ENCODE measurements at regions not wholly inside any gene's neighbourhood (a gene's known extent, or its start where the extent isn't known, plus 50 kb on each side); places are given as distances from the start of the nearest gene placed in this dataset.

DNA sequence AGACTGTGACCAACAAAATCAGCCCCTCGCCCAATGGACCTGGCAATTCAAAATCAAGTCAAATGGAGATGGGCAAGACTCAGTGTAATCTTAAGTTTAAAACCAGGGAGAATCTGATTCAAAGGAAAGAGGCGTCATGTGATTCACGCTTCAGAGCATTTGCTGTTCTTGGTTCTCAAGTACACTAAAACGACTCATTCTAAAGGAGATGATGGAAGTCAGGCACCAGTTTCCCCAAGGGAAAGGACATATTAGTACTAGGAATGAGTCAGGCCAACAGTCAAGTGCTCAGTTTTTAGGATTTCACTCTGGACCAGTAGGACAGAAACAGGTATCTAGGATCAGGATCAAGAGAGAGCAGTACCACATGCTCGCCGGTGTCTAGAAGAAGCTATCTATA is 429.6 kb downstream of the PLPP3 start:
- H3K23ac ChIP-seq (ENCODE audit: insufficient read length, low read depth, low read length), result no peak overlapping the region
- Mint-ChIP-seq H3K4me1 (no peaks in the 10 kb centered on the region), H3K4me3 (no peak overlapping the region), H3K36me3 (ENCODE audit: insufficient read depth in 1 of 3, low read depth in 3 of 3) (no peaks in the 10 kb centered on the region), H3K27me3 (ENCODE audit: low read depth) (no peaks in the 10 kb centered on the region; the same call in 1 of the 2 replicates), H3K9me3 (no peaks in the 10 kb centered on the region; a peak in 1 of 5 replicates), H3K27ac (no peak overlapping the region)
- H3K9ac ChIP-seq (ENCODE audit: extremely low read depth, insufficient read length, low read length), result no peak overlapping the region
- no peak overlapping the region for H3K14ac ChIP-seq (ENCODE audit: insufficient read depth, low read length)
- H3K18ac ChIP-seq (ENCODE audit: insufficient read length, low read depth, low read length), result no peak overlapping the region
- H4K20me1 ChIP-seq (ENCODE audit: control insufficient read depth, insufficient read depth, insufficient read length), result no peaks in the 10 kb centered on the region
- H3T11ph ChIP-seq (ENCODE audit: low read length), result no peak overlapping the region
- H3K79me1 ChIP-seq (ENCODE audit: insufficient read depth, low read depth, low read length, poor library complexity, severe bottlenecking), result no peaks in the 10 kb centered on the region
- no peak overlapping the region for H3K4me2 ChIP-seq (ENCODE audit: insufficient read depth, insufficient read length, low read length)
- no peak overlapping the region for H3K4ac ChIP-seq (ENCODE audit: low read depth, low read length)
- no peak overlapping the region for H2BK20ac ChIP-seq (ENCODE audit: low read depth, low read length, poor library complexity, severe bottlenecking)
- no CpG with 5 or more reads among the region's 6 CpGs for WGBS (ENCODE audit: extremely low coverage, insufficient read length, low lambda C conversion rate)
- TF ChIP-seq CTCF (conservative IDR thresholded peaks at IDR 0.05), result no peak
- no peak for DNase-seq
- no peaks in the 10 kb centered on the region for H3K23me2 ChIP-seq (ENCODE audit: insufficient read length, low read depth, low read length, poor library complexity, severe bottlenecking)
- H3K9me3 ChIP-seq (ENCODE audit: control insufficient read depth, low read depth, low read length), result no peaks in the 10 kb centered on the region
- no peaks in the 10 kb centered on the region for H3K79me2 ChIP-seq (ENCODE audit: insufficient read depth, low read length)
- H3K4me1 ChIP-seq (ENCODE audit: insufficient read depth, low read length), result no peaks in the 10 kb centered on the region
- H2BK120ac ChIP-seq (ENCODE audit: low read depth, low read length, poor library complexity, severe bottlenecking), result no peak overlapping the region
- H4K8ac ChIP-seq (replicated peaks; ENCODE audit: insufficient read length, low read depth, low read length), result no peak overlapping the region
- no peak overlapping the region for H2AK5ac ChIP-seq (ENCODE audit: insufficient read length, low read length)
- no peak overlapping the region for H2BK15ac ChIP-seq (ENCODE audit: low read depth, low read length)
- H3K56ac ChIP-seq (ENCODE audit: insufficient read length, low read depth, low read length), result no peak overlapping the region
- no peaks in the 10 kb centered on the region for H3K27me3 ChIP-seq (ENCODE audit: insufficient read depth, low read length)
- no peak overlapping the region for H2AFZ ChIP-seq (ENCODE audit: low read length)
- no peak overlapping the region for H4K5ac ChIP-seq (ENCODE audit: insufficient read length, low read depth, low read length)
- H2BK12ac ChIP-seq (ENCODE audit: insufficient read length, low read depth, low read length), result no peak overlapping the region
- no peak overlapping the region for H3K27ac ChIP-seq (ENCODE audit: insufficient read length, low read depth, low read length)
- H4K91ac ChIP-seq (ENCODE audit: insufficient read length, low read depth, low read length), result no peak overlapping the region
- no peak overlapping the region for H2BK5ac ChIP-seq (ENCODE audit: insufficient read length, low read length)

Data from H9 (cell line).